ENCODE measurements at regions not wholly inside any gene's neighbourhood (a gene's known extent, or its start where the extent isn't known, plus 50 kb on each side); places are given as distances from the start of the nearest gene placed in this dataset.

DNA sequence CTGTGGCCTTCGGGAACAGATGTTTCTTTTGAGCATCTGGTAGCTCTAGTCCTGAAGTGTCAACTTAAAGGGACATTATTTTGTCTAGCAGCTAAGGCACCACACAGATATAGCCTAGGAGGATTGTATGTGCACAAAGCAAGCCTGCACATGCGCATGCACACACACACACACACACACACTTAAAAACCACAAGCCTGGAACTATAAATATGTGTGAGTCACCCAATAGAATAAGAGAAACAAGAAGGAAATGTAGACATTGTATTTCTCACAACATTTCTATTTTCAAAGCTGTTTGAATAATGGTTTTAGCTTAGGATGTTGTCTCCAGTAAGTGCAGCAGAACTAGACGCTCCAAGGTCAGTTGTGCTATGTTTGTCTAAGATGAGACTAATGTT lies 516.5 kb downstream of the SUCLA2 start:
- Mint-ChIP-seq H3K4me1 (no peaks in the 10 kb centered on the region), H3K4me3 (no peak overlapping the region), H3K9me3 (peaks cover 0 to 6% (median 2%) of the 10 kb centered on the region in 8 donors), H3K36me3 (no peaks in the 10 kb centered on the region), H3K27ac (no peak overlapping the region), H3K27me3 (peaks cover 0 to 2% of the 10 kb centered on the region in 2 donors)
- Histone ChIP-seq H3K36me3 (ENCODE audit: insufficient read depth, low read length) (no peaks in the 10 kb centered on the region), H3K9me3 (ENCODE audit: control insufficient read depth in 1 of 2, low read length in 2 of 2) (no peaks in the 10 kb centered on the region), H3K27me3 (ENCODE audit: insufficient read depth, low read length) (no peaks in the 10 kb centered on the region), H3K4me3 (ENCODE audit: low read length in 2 of 2) (no peak overlapping the region), H3K4me1 (ENCODE audit: insufficient read depth, low read length) (no peaks in the 10 kb centered on the region), H3K27ac (ENCODE audit: low read depth, low read length) (no peak overlapping the region)
- ChIA-PET CTCF (ENCODE audit: partially characterized antibody) (no interaction called here), POLR2A (ENCODE audit: partially characterized antibody) (no interaction called here)
- intact Hi-C loops (cut with micrococcal nuclease), result no loop called here
- no peak for DNase-seq

DNA sequence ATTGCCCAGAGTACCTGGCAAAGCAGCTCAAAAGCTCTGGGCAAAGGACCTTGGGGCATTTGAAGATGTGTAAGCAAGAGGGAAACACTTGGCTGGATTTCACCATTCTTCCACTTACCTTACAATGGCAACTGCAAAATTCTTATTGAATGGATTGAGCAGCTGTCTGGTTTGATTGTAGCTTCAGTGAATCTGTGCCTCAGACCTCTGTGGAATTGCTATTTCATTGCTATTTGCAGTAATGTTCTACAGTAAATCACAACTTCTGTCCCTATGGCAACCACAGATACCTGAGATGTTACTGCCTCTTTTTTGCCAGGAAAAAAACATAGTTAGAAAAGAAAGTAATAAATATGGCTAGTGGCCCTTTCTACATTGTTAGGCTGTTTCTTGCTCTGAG lies 519.5 kb downstream of the SUCLA2 start:
- DNase-seq, result no peak
- no peaks in the 10 kb centered on the region for H3K4me1 Mint-ChIP-seq
- H3K36me3 Mint-ChIP-seq, result no peaks in the 10 kb centered on the region
- ChIA-PET POLR2A (ENCODE audit: partially characterized antibody) (no interaction called here), CTCF (ENCODE audit: partially characterized antibody) (no interaction called here)
- H3K4me3 ChIP-seq (ENCODE audit: low read length in 2 of 2), result no peak overlapping the region
- H3K9me3 Mint-ChIP-seq, result peaks cover 0 to 8% (median 5%) of the 10 kb centered on the region in 8 donors
- H3K4me1 ChIP-seq (ENCODE audit: insufficient read depth, low read length), result no peaks in the 10 kb centered on the region
- no peak overlapping the region for H3K4me3 Mint-ChIP-seq
- H3K27me3 Mint-ChIP-seq, result peaks cover 0 to 2% of the 10 kb centered on the region in 2 donors
- H3K36me3 ChIP-seq (ENCODE audit: insufficient read depth, low read length), result no peaks in the 10 kb centered on the region
- intact Hi-C loops (cut with micrococcal nuclease), result no loop called here
- no peak overlapping the region for H3K27ac ChIP-seq (ENCODE audit: low read depth, low read length)
- no peaks in the 10 kb centered on the region for H3K27me3 ChIP-seq (ENCODE audit: insufficient read depth, low read length)
- no peaks in the 10 kb centered on the region for H3K9me3 ChIP-seq (ENCODE audit: control insufficient read depth in 1 of 2, low read length in 2 of 2)
- H3K27ac Mint-ChIP-seq, result no peak overlapping the region

DNA sequence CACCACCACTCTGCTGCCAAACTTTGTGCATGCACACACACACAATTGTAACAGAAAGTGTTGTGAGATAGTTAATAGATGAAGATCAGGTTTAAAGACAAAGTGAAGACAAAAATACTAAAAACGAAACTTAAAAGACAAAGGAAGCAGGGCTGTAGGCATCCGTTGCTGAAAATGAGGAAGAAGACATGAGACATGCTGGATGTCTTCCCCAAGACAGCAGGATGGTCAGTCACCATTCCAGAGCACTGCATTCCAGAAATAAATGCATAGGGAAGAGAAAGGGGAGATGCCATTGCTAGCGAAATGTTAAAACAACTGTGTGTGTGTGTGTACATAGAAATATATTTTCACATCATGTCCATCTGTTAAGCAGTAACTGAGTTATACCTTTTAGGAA lies 520.1 kb downstream of the SUCLA2 start:
- intact Hi-C loops (cut with micrococcal nuclease), result no loop called here
- DNase-seq, result no peak
- no peak overlapping the region for H3K27ac ChIP-seq (ENCODE audit: low read depth, low read length)
- no peaks in the 10 kb centered on the region for H3K4me1 ChIP-seq (ENCODE audit: insufficient read depth, low read length)
- Mint-ChIP-seq H3K27ac (peak overlapping the region in 1 of 7 donors; percentile 65), H3K27me3 (no peaks in the 10 kb centered on the region), H3K9me3 (peaks cover 0 to 8% (median 4%) of the 10 kb centered on the region in 8 donors), H3K36me3 (no peaks in the 10 kb centered on the region), H3K4me1 (no peaks in the 10 kb centered on the region), H3K4me3 (no peak overlapping the region)
- ChIA-PET POLR2A (ENCODE audit: partially characterized antibody) (no interaction called here), CTCF (ENCODE audit: partially characterized antibody) (no interaction called here)
- H3K9me3 ChIP-seq (ENCODE audit: control insufficient read depth in 1 of 2, low read length in 2 of 2), result no peaks in the 10 kb centered on the region
- no peaks in the 10 kb centered on the region for H3K36me3 ChIP-seq (ENCODE audit: insufficient read depth, low read length)
- no peak overlapping the region for H3K4me3 ChIP-seq (ENCODE audit: low read length in 2 of 2)
- H3K27me3 ChIP-seq (ENCODE audit: insufficient read depth, low read length), result no peaks in the 10 kb centered on the region

- peaks cover 0 to 8% (median 4%) of the 10 kb centered on the region in 8 donors for H3K9me3 Mint-ChIP-seq
- ChIA-PET CTCF (ENCODE audit: partially characterized antibody) (no interaction called here), POLR2A (ENCODE audit: partially characterized antibody) (no interaction called here)
- Histone ChIP-seq H3K9me3 (ENCODE audit: control insufficient read depth in 1 of 2, low read length in 2 of 2) (no peaks in the 10 kb centered on the region), H3K27me3 (ENCODE audit: insufficient read depth, low read length) (no peaks in the 10 kb centered on the region), H3K4me3 (ENCODE audit: low read length in 2 of 2) (no peak overlapping the region), H3K27ac (ENCODE audit: low read depth, low read length) (no peak overlapping the region), H3K4me1 (ENCODE audit: insufficient read depth, low read length) (no peaks in the 10 kb centered on the region), H3K36me3 (ENCODE audit: insufficient read depth, low read length) (no peaks in the 10 kb centered on the region)
- no peaks in the 10 kb centered on the region for H3K4me1 Mint-ChIP-seq
- no peaks in the 10 kb centered on the region for H3K36me3 Mint-ChIP-seq
- DNase-seq, result no peak
- no peak overlapping the region for H3K27ac Mint-ChIP-seq
- intact Hi-C loops (cut with micrococcal nuclease), result no loop called here
- H3K4me3 Mint-ChIP-seq, result no peak overlapping the region
- H3K27me3 Mint-ChIP-seq, result no peaks in the 10 kb centered on the region
Measured at GRCh38 chr13:47480121-47480520, 521.0 kb downstream of the SUCLA2 start.

DNA sequence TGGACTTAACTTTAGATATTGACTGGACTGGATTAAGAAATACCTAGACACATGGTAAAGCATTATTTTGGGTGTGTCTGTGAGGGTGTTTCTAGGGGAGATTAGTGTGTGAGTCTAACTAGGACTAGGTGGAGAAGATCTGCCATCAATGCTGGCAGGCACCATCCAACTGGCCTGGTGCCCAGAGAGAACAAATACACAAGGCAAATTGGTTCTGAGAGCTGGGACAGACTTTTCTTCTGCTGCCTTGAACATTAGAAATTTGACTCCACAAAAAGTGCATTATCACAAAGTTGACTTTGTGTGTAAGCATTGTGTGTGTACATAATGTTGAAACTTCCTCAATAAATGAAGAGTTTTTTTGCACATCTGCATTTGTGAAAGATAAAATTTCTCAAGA lies 522.1 kb downstream of the SUCLA2 start:
- H3K27me3 Mint-ChIP-seq, result no peaks in the 10 kb centered on the region
- DNase-seq, result no peak
- Histone ChIP-seq H3K4me3 (ENCODE audit: low read length in 2 of 2) (no peak overlapping the region), H3K27me3 (ENCODE audit: insufficient read depth, low read length) (no peaks in the 10 kb centered on the region), H3K9me3 (ENCODE audit: control insufficient read depth in 1 of 2, low read length in 2 of 2) (no peaks in the 10 kb centered on the region), H3K4me1 (ENCODE audit: insufficient read depth, low read length) (no peaks in the 10 kb centered on the region), H3K36me3 (ENCODE audit: insufficient read depth, low read length) (no peaks in the 10 kb centered on the region), H3K27ac (ENCODE audit: low read depth, low read length) (no peak overlapping the region)
- no peaks in the 10 kb centered on the region for H3K36me3 Mint-ChIP-seq
- ChIA-PET POLR2A (ENCODE audit: partially characterized antibody) (no interaction called here), CTCF (ENCODE audit: partially characterized antibody) (no interaction called here)
- no peaks in the 10 kb centered on the region for H3K4me1 Mint-ChIP-seq
- no peak overlapping the region for H3K27ac Mint-ChIP-seq
- intact Hi-C loops (cut with micrococcal nuclease), result no loop called here
- no peak overlapping the region for H3K4me3 Mint-ChIP-seq
- peaks cover 0 to 9% (median 4%) of the 10 kb centered on the region in 8 donors for H3K9me3 Mint-ChIP-seq

GRCh38 chr13:47475441-47475948 lies 525.6 kb downstream of the SUCLA2 start:
- intact Hi-C loops (cut with micrococcal nuclease), result no loop called here
- ChIA-PET CTCF (ENCODE audit: partially characterized antibody) (no interaction called here), POLR2A (ENCODE audit: partially characterized antibody) (no interaction called here)
- Mint-ChIP-seq H3K27me3 (no peaks in the 10 kb centered on the region), H3K4me3 (no peak overlapping the region), H3K4me1 (no peaks in the 10 kb centered on the region), H3K27ac (no peak overlapping the region), H3K9me3 (peaks cover 0 to 9% (median 2%) of the 10 kb centered on the region in 8 donors), H3K36me3 (no peaks in the 10 kb centered on the region)
- H3K4me3 ChIP-seq (ENCODE audit: low read length in 2 of 2), result no peak overlapping the region
- no peak overlapping the region for H3K27ac ChIP-seq (ENCODE audit: low read depth, low read length)
- H3K9me3 ChIP-seq (ENCODE audit: control insufficient read depth in 1 of 2, low read length in 2 of 2), result no peaks in the 10 kb centered on the region
- H3K4me1 ChIP-seq (ENCODE audit: insufficient read depth, low read length), result no peaks in the 10 kb centered on the region
- H3K36me3 ChIP-seq (ENCODE audit: insufficient read depth, low read length), result no peaks in the 10 kb centered on the region
- no peaks in the 10 kb centered on the region for H3K27me3 ChIP-seq (ENCODE audit: insufficient read depth, low read length)
- no peak for DNase-seq

DNA sequence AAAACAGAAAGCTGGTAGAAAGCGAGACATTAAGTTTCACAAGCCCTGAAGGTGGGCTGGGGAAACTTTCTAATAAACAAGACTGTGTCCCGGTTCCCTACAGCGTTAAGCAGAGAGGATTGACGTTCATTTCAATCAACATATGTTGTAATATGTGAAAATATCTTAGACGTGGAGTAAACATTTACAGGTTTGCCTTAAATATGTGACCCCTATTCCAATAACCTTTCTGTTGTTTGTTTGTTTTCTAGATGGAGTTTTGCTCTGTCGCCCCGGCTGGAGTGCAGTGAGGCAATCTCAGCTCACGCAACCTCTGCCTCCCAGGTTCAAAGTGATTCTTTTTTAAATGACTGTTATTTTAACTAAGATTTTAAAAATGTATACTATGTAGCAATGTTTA lies 526.2 kb downstream of the SUCLA2 start:
- POLR2A ChIA-PET (ENCODE audit: partially characterized antibody), result no interaction called here
- CTCF ChIA-PET (ENCODE audit: partially characterized antibody), result no interaction called here

DNA sequence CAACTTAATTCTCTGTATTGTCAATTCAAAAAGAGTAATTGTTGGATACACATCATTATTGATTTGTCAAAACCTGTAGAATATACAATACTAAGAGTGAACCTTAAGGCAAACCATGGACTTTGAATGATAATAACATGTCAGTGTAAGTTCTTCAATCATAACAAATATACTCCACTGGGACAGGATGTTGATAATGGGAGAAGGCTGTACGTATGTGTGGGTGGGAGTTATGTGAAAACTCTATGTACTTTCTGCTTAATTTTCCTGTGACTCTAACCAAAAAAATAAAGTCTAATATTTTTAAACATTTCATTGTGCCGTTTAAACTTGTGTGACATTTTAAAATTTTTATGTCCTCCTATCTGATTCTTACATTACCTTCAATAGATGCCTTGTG lies 526.7 kb downstream of the SUCLA2 start:
- H3K4me1 ChIP-seq (ENCODE audit: insufficient read depth, low read length), result no peaks in the 10 kb centered on the region
- H3K27me3 Mint-ChIP-seq, result no peaks in the 10 kb centered on the region
- no peak overlapping the region for H3K27ac ChIP-seq (ENCODE audit: low read depth, low read length)
- DNase-seq, result no peak
- no peaks in the 10 kb centered on the region for H3K36me3 ChIP-seq (ENCODE audit: insufficient read depth, low read length)
- H3K36me3 Mint-ChIP-seq, result no peaks in the 10 kb centered on the region
- H3K4me1 Mint-ChIP-seq, result no peaks in the 10 kb centered on the region
- intact Hi-C loops (cut with micrococcal nuclease), result no loop called here
- ChIA-PET POLR2A (ENCODE audit: partially characterized antibody) (no interaction called here), CTCF (ENCODE audit: partially characterized antibody) (no interaction called here)
- H3K4me3 Mint-ChIP-seq, result no peak overlapping the region
- no peak overlapping the region for H3K4me3 ChIP-seq (ENCODE audit: low read length in 2 of 2)
- no peak overlapping the region for H3K27ac Mint-ChIP-seq
- no peaks in the 10 kb centered on the region for H3K27me3 ChIP-seq (ENCODE audit: insufficient read depth, low read length)
- H3K9me3 ChIP-seq (ENCODE audit: control insufficient read depth in 1 of 2, low read length in 2 of 2), result no peaks in the 10 kb centered on the region
- H3K9me3 Mint-ChIP-seq, result peaks cover 0 to 10% (median 4%) of the 10 kb centered on the region in 8 donors

More for the DNA sequence above, 526.2 kb downstream of the SUCLA2 start:
- Histone ChIP-seq H3K27ac (ENCODE audit: low read depth, low read length) (no peak overlapping the region), H3K4me1 (ENCODE audit: insufficient read depth, low read length) (no peaks in the 10 kb centered on the region), H3K4me3 (ENCODE audit: low read length in 2 of 2) (no peak overlapping the region), H3K27me3 (ENCODE audit: insufficient read depth, low read length) (no peaks in the 10 kb centered on the region), H3K36me3 (ENCODE audit: insufficient read depth, low read length) (no peaks in the 10 kb centered on the region), H3K9me3 (ENCODE audit: control insufficient read depth in 1 of 2, low read length in 2 of 2) (no peaks in the 10 kb centered on the region)
- intact Hi-C loops (cut with micrococcal nuclease), result no loop called here
- Mint-ChIP-seq H3K4me1 (no peaks in the 10 kb centered on the region), H3K9me3 (peaks cover 0 to 9% (median 4%) of the 10 kb centered on the region in 8 donors), H3K4me3 (no peak overlapping the region), H3K27me3 (no peaks in the 10 kb centered on the region), H3K36me3 (no peaks in the 10 kb centered on the region), H3K27ac (no peak overlapping the region)
- DNase-seq, result no peak

Measured in CD4-positive, alpha-beta memory T cell (primary cell).